Muscle of leg (tissue), 3 donors: ENCODE measurements at regions not wholly inside any gene's neighbourhood (a gene's known extent, or its start where the extent isn't known, plus 50 kb on each side); places are given as distances from the start of the nearest gene placed in this dataset.

Experiments
- DNase-seq: peaks from one replicate; pipeline ENCODE4 v3.0.0; 2013
- H3K27ac ChIP-seq: one replicate; pipeline ENCODE4 v1.5.1; 2013; ENCODE audit warnings: mild to moderate bottlenecking, low read length, control low read depth
- H3K27me3 ChIP-seq: one replicate; pipeline ENCODE4 v1.6.1; 2013; ENCODE audit warnings: low read length; ENCODE audit not compliant: control insufficient read depth, insufficient read depth
- H3K36me3 ChIP-seq: one replicate; pipeline ENCODE4 v1.6.1; 2013; ENCODE audit warnings: low read length; ENCODE audit not compliant: control insufficient read depth, insufficient read depth
- H3K4me1 ChIP-seq: one replicate; pipeline ENCODE4 v1.6.1; 2013; ENCODE audit warnings: low read length; ENCODE audit not compliant: control insufficient read depth, insufficient read depth
- H3K4me3 ChIP-seq: one replicate; pipeline ENCODE4 v1.5.1; 2013; ENCODE audit warnings: low read length, control low read depth
- H3K9me3 ChIP-seq: replicated peaks from 2 replicates; pipeline ENCODE4 v1.6.1; 2013; ENCODE audit warnings: low read depth, low read length; ENCODE audit not compliant: control insufficient read depth
- WGBS: methylation state at CpG from one replicate; pipeline ENCODE4 v1.1.5; 2013; ENCODE audit warnings: missing lambda C conversion rate; ENCODE audit not compliant: insufficient coverage; 5-methylcytosine and 5-hydroxymethylcytosine counted together

DNA sequence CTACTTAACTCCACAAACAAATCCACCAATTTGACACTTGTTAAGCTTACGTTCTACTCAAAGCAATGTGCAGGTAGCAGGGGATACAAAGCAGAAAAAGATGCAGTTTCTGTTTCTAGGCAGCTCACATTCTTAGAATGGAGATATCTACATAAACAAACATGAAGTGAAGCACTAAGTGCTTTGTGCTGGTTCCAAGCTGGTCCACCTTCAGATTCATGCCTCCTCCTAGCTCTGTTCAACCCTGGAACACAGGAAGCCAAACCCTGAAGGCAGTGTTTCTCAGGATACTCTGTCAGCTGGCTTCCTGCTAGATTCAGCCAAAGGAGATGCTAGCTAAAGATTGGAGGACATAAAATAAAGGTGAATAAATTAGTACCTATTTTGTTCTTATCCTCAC is 55.3 kb upstream of the NOL4 start:
- H3K9me3 ChIP-seq, result no peaks in the 10 kb centered on the region
- no peaks in the 10 kb centered on the region for H3K27me3 ChIP-seq
- H3K4me3 ChIP-seq, result no peak overlapping the region
- no peak overlapping the region for H3K27ac ChIP-seq
- H3K36me3 ChIP-seq, result no peaks in the 10 kb centered on the region
- no peak for DNase-seq
- WGBS, result no CpG with 5 or more reads among the region's 1 CpG
- no peaks in the 10 kb centered on the region for H3K4me1 ChIP-seq

DNA sequence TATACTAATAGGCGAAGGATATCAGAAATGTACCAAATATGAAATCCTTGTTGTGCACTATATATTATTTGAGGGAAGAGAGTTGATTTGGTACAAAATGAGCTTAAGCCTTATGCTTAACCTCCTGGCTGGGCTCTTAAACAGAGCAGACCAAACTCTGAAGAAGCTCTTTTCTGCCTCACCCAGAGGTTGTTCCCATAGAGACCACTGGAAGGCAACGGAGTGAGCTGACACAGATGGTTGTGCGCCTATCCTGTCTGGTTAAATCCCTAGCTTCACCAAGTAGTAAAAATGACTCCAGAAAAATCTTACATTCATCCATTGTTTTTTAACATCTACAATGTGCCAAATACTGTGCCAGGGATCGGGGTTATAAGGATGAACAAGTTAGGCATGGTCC is 55.9 kb upstream of the NOL4 start:
- Histone ChIP-seq H3K4me3 (no peak overlapping the region), H3K9me3 (no peaks in the 10 kb centered on the region), H3K36me3 (no peaks in the 10 kb centered on the region), H3K4me1 (no peaks in the 10 kb centered on the region), H3K27me3 (no peaks in the 10 kb centered on the region), H3K27ac (no peak overlapping the region)
- WGBS, result 67% methylated on average over 2 of the region's 4 CpGs
- DNase-seq, result no peak

DNA sequence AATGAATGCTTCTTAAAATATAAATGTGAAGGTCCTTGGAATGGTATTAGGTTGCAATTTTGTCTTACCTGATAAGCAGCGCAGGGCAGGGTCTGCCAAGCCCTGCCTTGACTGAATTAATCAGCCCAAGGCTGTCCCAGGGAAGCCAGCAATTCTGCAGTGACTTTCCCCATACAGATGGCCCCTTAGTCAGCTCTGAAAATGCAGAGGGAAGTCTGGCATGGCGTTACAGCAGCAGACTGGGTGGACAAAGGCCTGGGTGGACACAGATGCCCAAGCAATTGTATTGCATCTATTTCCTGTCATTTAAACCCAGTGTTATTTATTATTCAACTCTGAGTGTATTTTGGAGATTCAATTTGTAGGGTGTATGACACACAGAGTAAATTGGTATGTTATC is 56.6 kb upstream of the NOL4 start:
- no peak overlapping the region for H3K27ac ChIP-seq
- no peaks in the 10 kb centered on the region for H3K27me3 ChIP-seq
- H3K4me1 ChIP-seq, result no peaks in the 10 kb centered on the region
- H3K36me3 ChIP-seq, result no peaks in the 10 kb centered on the region
- H3K4me3 ChIP-seq, result no peak overlapping the region
- no peaks in the 10 kb centered on the region for H3K9me3 ChIP-seq
- no peak for DNase-seq
- 100% methylated on average over 1 of the region's 2 CpGs for WGBS

- no peaks in the 10 kb centered on the region for H3K9me3 ChIP-seq
- WGBS, result 82% methylated on average over 2 of the region's 3 CpGs
Observed at GRCh38 chr18:34281722-34282121, 57.0 kb upstream of the NOL4 start.

DNA sequence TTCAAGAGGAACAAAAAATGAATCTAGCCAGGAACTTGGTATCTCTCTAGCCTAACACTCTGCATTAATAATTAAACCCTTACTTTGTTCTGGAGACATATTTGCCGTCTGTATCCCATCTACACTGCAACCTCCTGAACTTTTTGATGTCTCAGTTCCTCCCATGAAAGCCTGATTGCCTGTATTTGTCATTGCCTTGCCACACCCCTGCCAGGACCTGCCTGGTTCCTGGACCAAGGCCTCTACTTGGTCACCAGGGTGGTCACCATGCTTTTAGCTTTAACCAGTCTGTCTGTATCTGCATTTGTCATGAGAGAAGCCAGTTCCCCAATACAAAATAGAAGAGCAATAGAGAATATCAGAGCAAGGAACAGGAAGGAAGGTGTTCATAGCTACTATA is 58.8 kb upstream of the NOL4 start:
- 64% methylated on average over 1 of the region's 1 CpG for whole genome bisulfite sequencing
- no peaks in the 10 kb centered on the region for H3K4me1 ChIP-seq
- no peaks in the 10 kb centered on the region for H3K27me3 ChIP-seq
- no peak overlapping the region for H3K27ac ChIP-seq
- peaks cover 3% of the 10 kb centered on the region for H3K9me3 ChIP-seq
- DNase-seq, result no peak
- no peaks in the 10 kb centered on the region for H3K36me3 ChIP-seq
- no peak overlapping the region for H3K4me3 ChIP-seq

More at GRCh38 chr18:34281722-34282121, 57.0 kb upstream of the NOL4 start:
- no peaks in the 10 kb centered on the region for H3K36me3 ChIP-seq
- H3K4me3 ChIP-seq, result no peak overlapping the region
- no peaks in the 10 kb centered on the region for H3K27me3 ChIP-seq
- H3K4me1 ChIP-seq, result no peaks in the 10 kb centered on the region
- H3K27ac ChIP-seq, result no peak overlapping the region
- no peak for DNase-seq

- Histone ChIP-seq H3K9me3 (peaks cover 3% of the 10 kb centered on the region), H3K36me3 (no peaks in the 10 kb centered on the region), H3K27ac (no peak overlapping the region), H3K27me3 (no peaks in the 10 kb centered on the region), H3K4me3 (no peak overlapping the region), H3K4me1 (no peaks in the 10 kb centered on the region)
- DNase-seq, result no peak
Observed at GRCh38 chr18:34287825-34288224, 63.1 kb upstream of the NOL4 start.

DNA sequence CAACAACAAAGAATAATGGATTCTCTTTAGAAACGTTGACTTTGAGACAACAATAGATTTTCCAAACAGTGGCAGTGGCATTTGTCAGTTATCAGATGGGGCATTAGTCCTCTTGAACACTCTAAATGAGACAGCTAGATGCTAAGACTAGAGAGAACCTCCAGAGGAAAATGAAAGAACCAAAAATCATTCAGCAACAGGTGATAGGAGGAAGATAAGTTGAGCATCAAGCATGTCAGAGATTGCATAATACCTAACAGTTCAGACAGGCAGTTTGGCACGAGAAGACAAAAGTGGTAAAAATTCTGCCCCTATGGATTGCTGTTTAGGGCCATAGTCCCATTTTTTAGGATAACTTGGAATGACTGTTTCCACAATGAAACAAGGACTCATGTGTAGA is 67.9 kb upstream of the NOL4 start:
- H3K27ac ChIP-seq, result no peak overlapping the region
- no CpG with 5 or more reads among the region's 2 CpGs for WGBS

DNA sequence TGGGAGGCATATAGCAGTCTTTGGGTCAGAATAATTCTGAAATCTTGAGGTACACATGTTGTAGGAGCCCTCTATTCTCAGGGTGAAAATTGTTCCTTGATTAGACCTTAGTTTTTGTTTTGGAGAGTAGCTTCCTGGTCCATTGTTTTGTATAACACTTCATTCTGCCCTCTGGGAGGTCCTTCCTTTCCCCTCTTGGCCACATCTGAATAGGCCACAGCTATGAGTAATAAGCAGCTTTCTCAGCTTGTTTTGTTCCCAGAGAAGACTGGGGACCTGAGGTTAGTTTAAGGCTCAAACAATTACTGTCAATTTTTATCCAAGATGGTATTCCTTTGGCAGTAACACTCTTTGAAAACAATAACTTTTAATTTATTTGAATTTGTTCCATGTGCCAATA is 72.6 kb upstream of the NOL4 start:
- H3K36me3 ChIP-seq, result no peaks in the 10 kb centered on the region
- DNase-seq, result no peak
- H3K27ac ChIP-seq, result no peak overlapping the region
- no peaks in the 10 kb centered on the region for H3K4me1 ChIP-seq
- no peak overlapping the region for H3K4me3 ChIP-seq
- no peaks in the 10 kb centered on the region for H3K27me3 ChIP-seq
- no peaks in the 10 kb centered on the region for H3K9me3 ChIP-seq

More for the DNA sequence above, 67.9 kb upstream of the NOL4 start:
- peaks cover 3% of the 10 kb centered on the region for H3K9me3 ChIP-seq
- H3K4me3 ChIP-seq, result no peak overlapping the region
- no peak for DNase-seq
- no peaks in the 10 kb centered on the region for H3K36me3 ChIP-seq
- no peaks in the 10 kb centered on the region for H3K4me1 ChIP-seq
- no peaks in the 10 kb centered on the region for H3K27me3 ChIP-seq

- 58% methylated on average over 3 of the region's 3 CpGs for WGBS
Observed at GRCh38 chr18:34299828-34300227, 75.1 kb upstream of the NOL4 start.

DNA sequence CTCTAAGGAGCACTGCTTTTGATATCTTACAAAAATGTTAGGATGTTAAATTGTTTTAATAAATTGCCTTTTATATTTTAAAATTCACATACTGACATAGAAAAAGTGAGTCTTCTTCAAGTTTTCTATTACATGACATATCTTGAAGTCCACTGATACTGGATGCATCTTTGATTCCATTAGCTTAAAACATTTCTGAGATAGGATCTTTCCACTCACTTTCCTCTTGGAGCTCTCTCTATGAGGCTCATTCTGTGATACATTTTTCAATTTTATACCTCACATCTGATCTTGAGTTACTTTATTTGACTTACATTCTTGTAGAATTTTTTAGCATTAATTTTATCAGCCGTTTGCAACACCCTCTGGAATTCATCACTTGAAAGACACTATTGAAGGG is 86.8 kb upstream of the NOL4 start:
- no CpG with 5 or more reads among the region's 1 CpG for WGBS
- no peak for DNase-seq
- Histone ChIP-seq H3K4me3 (no peak overlapping the region), H3K27ac (no peak overlapping the region), H3K27me3 (no peaks in the 10 kb centered on the region), H3K36me3 (no peaks in the 10 kb centered on the region), H3K9me3 (no peaks in the 10 kb centered on the region), H3K4me1 (no peaks in the 10 kb centered on the region)

More at GRCh38 chr18:34299828-34300227, 75.1 kb upstream of the NOL4 start:
- Histone ChIP-seq H3K4me3 (no peak overlapping the region), H3K36me3 (no peaks in the 10 kb centered on the region), H3K4me1 (no peaks in the 10 kb centered on the region), H3K27ac (no peak overlapping the region), H3K9me3 (no peaks in the 10 kb centered on the region), H3K27me3 (no peaks in the 10 kb centered on the region)
- DNase-seq, result no peak

GRCh38 chr18:34314847-34315246 is 90.1 kb upstream of the NOL4 start:
- no peaks in the 10 kb centered on the region for H3K4me1 ChIP-seq
- no peaks in the 10 kb centered on the region for H3K9me3 ChIP-seq
- H3K4me3 ChIP-seq, result no peak overlapping the region
- no peaks in the 10 kb centered on the region for H3K27me3 ChIP-seq
- no CpG with 5 or more reads among the region's 4 CpGs for WGBS
- H3K27ac ChIP-seq, result no peak overlapping the region
- DNase-seq, result no peak
- no peaks in the 10 kb centered on the region for H3K36me3 ChIP-seq
